K562 (cell line): ENCODE measurements at regions not wholly inside any gene's neighbourhood (a gene's known extent, or its start where the extent isn't known, plus 50 kb on each side); places are given as distances from the start of the nearest gene placed in this dataset.
A peak's percentile ranks its signal among the peaks of the same experiment; 100 is the strongest.

Experiments used
- ATF2 ChIP-seq: sonication (generic); formaldehyde crosslinking; IDR thresholded peaks from 2 replicates; pipeline ENCODE4 v1.8.1; 2022; ENCODE audit warnings: missing genetic modification reagents
- FOSL1 ChIP-seq: fragments of 200-800 bp; sonication (Bioruptor generic); conservative IDR thresholded peaks from 2 replicates; pipeline ENCODE4 v1.6.1; 2016; ENCODE audit warnings: missing genetic modification characterization, missing compliant biosample characterization
- GTF2E2 ChIP-seq: fragments of 200-800 bp; sonication (Bioruptor generic); IDR thresholded peaks from 2 replicates; pipeline ENCODE4 v1.6.1; 2016; ENCODE audit warnings: missing genetic modification characterization, missing compliant biosample characterization
- JUN ChIP-seq, 2 experiments: sonication (generic) in 1 of 2; formaldehyde crosslinking in 1 of 2; IDR thresholded peaks; 2 replicates each; pipeline versions ENCODE4 v1.6.1 to v1.8.0; 2012 to 2022; ENCODE audit warnings: borderline replicate concordance in 2 of 2, mild to moderate bottlenecking in 2 of 2, improper control_type of control experiment in 1 of 2, low read depth in 1 of 2, low read length in 1 of 2, missing genetic modification reagents in 1 of 2
- MCM3 ChIP-seq: fragments of 450-650 bp; IDR thresholded peaks from 2 replicates; pipeline ENCODE4 v1.6.1; 2016
- MLLT1 ChIP-seq, 2 experiments: fragments of 450-650 bp; IDR thresholded peaks; 2 replicates each; pipeline ENCODE4 v1.6.1; 2016
- MYC ChIP-seq, 2 experiments: fragments of 250-450 bp in 1 of 2; sonication (Bioruptor Pico) in 1 of 2; IDR thresholded peaks; 2 replicates each; pipeline versions ENCODE4 v1.5.1 to v1.6.1; 2012 to 2021; ENCODE audit warnings: low read depth in 2 of 2, borderline replicate concordance in 1 of 2, improper control_type of control experiment in 1 of 2, low read length in 1 of 2, mild to moderate bottlenecking in 1 of 2, moderate library complexity in 1 of 2
- SP1 ChIP-seq: sonication (generic); formaldehyde crosslinking; IDR thresholded peaks from 2 replicates; pipeline ENCODE4 v1.8.1; 2022; ENCODE audit warnings: mild to moderate bottlenecking, missing genetic modification reagents
- ZNF143 ChIP-seq: sonication (generic); formaldehyde crosslinking; IDR thresholded peaks from 2 replicates; pipeline ENCODE4 v1.9.0; 2022; ENCODE audit warnings: mild to moderate bottlenecking, missing genetic modification reagents
- ZNF282 ChIP-seq: sonication (generic); formaldehyde crosslinking; IDR thresholded peaks from 2 replicates; pipeline ENCODE4 v1.8.1; 2023; ENCODE audit warnings: missing genetic modification reagents
- ZNF384 ChIP-seq: IDR thresholded peaks from 2 replicates; pipeline ENCODE4 v1.6.1; 2012; ENCODE audit warnings: low read depth, low read length, improper control_type of control experiment
- TF ChIP-seq, protein P1 (sequence below): fragments of 250-450 bp; sonication (Bioruptor Pico); IDR thresholded peaks from 2 replicates; pipeline ENCODE4 v1.9.0; 2021; ENCODE audit warnings: mild to moderate bottlenecking, inconsistent platforms
- TF ChIP-seq, protein P2 (sequence below): sonication (generic); formaldehyde crosslinking; IDR thresholded peaks from 2 replicates; pipeline ENCODE4 v1.8.1; 2023; ENCODE audit warnings: mild to moderate bottlenecking, missing genetic modification reagents
- TF ChIP-seq, protein P3 (sequence below): fragments of 250-450 bp; sonication (Bioruptor Pico); IDR thresholded peaks from 2 replicates; pipeline ENCODE4 v1.4.0; 2020; ENCODE audit warnings: mild to moderate bottlenecking, moderate library complexity

- no peak; the same call in 1 of the 2 replicates for TF ChIP-seq JUN (IDR thresholded peaks at IDR 0.05; ENCODE audit: borderline replicate concordance, low read depth, low read length)
- no peak for TF ChIP-seq JUN (CRISPR knock-in tag; IDR thresholded peaks at IDR 0.05; ENCODE audit: borderline replicate concordance)
- TF ChIP-seq ZNF282 (CRISPR knock-in tag), result no peak
- peak; percentile 1; the same call in 1 of the 2 replicates for TF ChIP-seq SP1 (CRISPR knock-in tag)
- no peak for TF ChIP-seq MYC (IDR thresholded peaks at IDR 0.05; ENCODE audit: low read depth, low read length)
- no peak for TF ChIP-seq MYC (CRISPR knock-in tag; IDR thresholded peaks at IDR 0.05; ENCODE audit: borderline replicate concordance, low read depth)
- TF ChIP-seq FOSL1, result 0 out of 2 replicates have a peak, but pooled peaks have one; percentile 31
- TF ChIP-seq, protein P1, sequence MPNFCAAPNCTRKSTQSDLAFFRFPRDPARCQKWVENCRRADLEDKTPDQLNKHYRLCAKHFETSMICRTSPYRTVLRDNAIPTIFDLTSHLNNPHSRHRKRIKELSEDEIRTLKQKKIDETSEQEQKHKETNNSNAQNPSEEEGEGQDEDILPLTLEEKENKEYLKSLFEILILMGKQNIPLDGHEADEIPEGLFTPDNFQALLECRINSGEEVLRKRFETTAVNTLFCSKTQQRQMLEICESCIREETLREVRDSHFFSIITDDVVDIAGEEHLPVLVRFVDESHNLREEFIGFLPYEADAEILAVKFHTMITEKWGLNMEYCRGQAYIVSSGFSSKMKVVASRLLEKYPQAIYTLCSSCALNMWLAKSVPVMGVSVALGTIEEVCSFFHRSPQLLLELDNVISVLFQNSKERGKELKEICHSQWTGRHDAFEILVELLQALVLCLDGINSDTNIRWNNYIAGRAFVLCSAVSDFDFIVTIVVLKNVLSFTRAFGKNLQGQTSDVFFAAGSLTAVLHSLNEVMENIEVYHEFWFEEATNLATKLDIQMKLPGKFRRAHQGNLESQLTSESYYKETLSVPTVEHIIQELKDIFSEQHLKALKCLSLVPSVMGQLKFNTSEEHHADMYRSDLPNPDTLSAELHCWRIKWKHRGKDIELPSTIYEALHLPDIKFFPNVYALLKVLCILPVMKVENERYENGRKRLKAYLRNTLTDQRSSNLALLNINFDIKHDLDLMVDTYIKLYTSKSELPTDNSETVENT (CRISPR knock-in tag), result no peak
- TF ChIP-seq, protein P2, sequence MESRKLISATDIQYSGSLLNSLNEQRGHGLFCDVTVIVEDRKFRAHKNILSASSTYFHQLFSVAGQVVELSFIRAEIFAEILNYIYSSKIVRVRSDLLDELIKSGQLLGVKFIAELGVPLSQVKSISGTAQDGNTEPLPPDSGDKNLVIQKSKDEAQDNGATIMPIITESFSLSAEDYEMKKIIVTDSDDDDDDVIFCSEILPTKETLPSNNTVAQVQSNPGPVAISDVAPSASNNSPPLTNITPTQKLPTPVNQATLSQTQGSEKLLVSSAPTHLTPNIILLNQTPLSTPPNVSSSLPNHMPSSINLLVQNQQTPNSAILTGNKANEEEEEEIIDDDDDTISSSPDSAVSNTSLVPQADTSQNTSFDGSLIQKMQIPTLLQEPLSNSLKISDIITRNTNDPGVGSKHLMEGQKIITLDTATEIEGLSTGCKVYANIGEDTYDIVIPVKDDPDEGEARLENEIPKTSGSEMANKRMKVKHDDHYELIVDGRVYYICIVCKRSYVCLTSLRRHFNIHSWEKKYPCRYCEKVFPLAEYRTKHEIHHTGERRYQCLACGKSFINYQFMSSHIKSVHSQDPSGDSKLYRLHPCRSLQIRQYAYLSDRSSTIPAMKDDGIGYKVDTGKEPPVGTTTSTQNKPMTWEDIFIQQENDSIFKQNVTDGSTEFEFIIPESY (CRISPR knock-in tag), result 0 out of 2 replicates have a peak, but pooled peaks have one; percentile 6
- TF ChIP-seq ZNF143 (CRISPR knock-in tag), result no peak
- peak; percentile 42; the same call in 1 of the 2 replicates for TF ChIP-seq ZNF384
- TF ChIP-seq GTF2E2 (tag), result peak; percentile 81; the same call in 1 of the 2 replicates
- TF ChIP-seq, protein P3, sequence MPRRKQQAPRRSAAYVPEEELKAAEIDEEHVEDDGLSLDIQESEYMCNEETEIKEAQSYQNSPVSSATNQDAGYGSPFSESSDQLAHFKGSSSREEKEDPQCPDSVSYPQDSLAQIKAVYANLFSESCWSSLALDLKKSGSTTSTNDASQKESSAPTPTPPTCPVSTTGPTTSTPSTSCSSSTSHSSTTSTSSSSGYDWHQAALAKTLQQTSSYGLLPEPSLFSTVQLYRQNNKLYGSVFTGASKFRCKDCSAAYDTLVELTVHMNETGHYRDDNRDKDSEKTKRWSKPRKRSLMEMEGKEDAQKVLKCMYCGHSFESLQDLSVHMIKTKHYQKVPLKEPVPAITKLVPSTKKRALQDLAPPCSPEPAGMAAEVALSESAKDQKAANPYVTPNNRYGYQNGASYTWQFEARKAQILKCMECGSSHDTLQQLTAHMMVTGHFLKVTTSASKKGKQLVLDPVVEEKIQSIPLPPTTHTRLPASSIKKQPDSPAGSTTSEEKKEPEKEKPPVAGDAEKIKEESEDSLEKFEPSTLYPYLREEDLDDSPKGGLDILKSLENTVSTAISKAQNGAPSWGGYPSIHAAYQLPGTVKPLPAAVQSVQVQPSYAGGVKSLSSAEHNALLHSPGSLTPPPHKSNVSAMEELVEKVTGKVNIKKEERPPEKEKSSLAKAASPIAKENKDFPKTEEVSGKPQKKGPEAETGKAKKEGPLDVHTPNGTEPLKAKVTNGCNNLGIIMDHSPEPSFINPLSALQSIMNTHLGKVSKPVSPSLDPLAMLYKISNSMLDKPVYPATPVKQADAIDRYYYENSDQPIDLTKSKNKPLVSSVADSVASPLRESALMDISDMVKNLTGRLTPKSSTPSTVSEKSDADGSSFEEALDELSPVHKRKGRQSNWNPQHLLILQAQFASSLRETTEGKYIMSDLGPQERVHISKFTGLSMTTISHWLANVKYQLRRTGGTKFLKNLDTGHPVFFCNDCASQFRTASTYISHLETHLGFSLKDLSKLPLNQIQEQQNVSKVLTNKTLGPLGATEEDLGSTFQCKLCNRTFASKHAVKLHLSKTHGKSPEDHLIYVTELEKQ (CRISPR knock-in tag), result no peak
- TF ChIP-seq ATF2 (CRISPR knock-in tag), result no peak
- peak in 1 of 2 experiments; percentile 7; a peak in 1 of 4 replicates for TF ChIP-seq MLLT1 (IDR thresholded peaks at IDR 0.05)
- TF ChIP-seq MCM3, result no peak
Observed at GRCh38 chr7:130913639-130914553, 179.9 kb upstream of the KLF14 start (continued).
